ENCODE measurements at regions not wholly inside any gene's neighbourhood (a gene's known extent, or its start where the extent isn't known, plus 50 kb on each side); places are given as distances from the start of the nearest gene placed in this dataset.

DNA sequence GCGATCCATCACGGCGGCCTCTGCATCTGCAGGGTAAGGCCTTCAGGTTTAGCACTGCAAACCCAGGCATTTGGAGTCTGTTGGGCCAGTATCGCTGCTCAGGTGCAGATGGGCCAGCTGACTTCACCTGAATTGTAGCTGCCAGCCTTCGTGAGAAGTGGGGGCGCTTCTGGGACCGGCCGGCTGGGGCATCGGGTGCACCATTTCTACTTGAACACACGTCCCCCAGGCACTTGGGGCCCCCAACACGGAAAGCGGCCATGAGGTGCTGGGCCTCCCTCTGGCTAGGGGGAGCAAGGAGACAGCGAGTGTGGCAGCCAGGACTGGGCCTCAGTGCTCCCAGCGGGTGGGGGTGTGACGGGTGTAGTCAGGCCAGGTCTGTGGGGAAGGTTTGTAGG lies 767.6 kb downstream of the KCNJ18 start:
- TF ChIP-seq EZH2 (IDR thresholded peaks at IDR 0.05; ENCODE audit: borderline replicate concordance, low read depth, low read length, severe bottlenecking) = no peak
- TF ChIP-seq, protein P1, sequence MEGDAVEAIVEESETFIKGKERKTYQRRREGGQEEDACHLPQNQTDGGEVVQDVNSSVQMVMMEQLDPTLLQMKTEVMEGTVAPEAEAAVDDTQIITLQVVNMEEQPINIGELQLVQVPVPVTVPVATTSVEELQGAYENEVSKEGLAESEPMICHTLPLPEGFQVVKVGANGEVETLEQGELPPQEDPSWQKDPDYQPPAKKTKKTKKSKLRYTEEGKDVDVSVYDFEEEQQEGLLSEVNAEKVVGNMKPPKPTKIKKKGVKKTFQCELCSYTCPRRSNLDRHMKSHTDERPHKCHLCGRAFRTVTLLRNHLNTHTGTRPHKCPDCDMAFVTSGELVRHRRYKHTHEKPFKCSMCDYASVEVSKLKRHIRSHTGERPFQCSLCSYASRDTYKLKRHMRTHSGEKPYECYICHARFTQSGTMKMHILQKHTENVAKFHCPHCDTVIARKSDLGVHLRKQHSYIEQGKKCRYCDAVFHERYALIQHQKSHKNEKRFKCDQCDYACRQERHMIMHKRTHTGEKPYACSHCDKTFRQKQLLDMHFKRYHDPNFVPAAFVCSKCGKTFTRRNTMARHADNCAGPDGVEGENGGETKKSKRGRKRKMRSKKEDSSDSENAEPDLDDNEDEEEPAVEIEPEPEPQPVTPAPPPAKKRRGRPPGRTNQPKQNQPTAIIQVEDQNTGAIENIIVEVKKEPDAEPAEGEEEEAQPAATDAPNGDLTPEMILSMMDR (IDR thresholded peaks at IDR 0.05; ENCODE audit: borderline replicate concordance, extremely low read depth, low read length, poor library complexity, severe bottlenecking) = no peak
